Rectal smooth muscle tissue (tissue), 1 donor: ENCODE measurements at regions not wholly inside any gene's neighbourhood (a gene's known extent, or its start where the extent isn't known, plus 50 kb on each side); places are given as distances from the start of the nearest gene placed in this dataset.

Source experiments
- H3K27ac ChIP-seq: one replicate; pipeline ENCODE4 v1.7.0; 2013; ENCODE audit warnings: low read depth, low read length, inconsistent platforms
- H3K27me3 ChIP-seq: one replicate; pipeline ENCODE4 v1.7.0; 2013; ENCODE audit warnings: low read length; ENCODE audit not compliant: control insufficient read depth, insufficient read depth
- H3K36me3 ChIP-seq: one replicate; pipeline ENCODE4 v1.7.0; 2013; ENCODE audit warnings: low read length; ENCODE audit not compliant: control insufficient read depth, insufficient read depth
- H3K4me1 ChIP-seq: one replicate; pipeline ENCODE4 v1.7.0; 2013; ENCODE audit warnings: low read length; ENCODE audit not compliant: control insufficient read depth, insufficient read depth
- H3K4me3 ChIP-seq: one replicate; pipeline ENCODE4 v1.7.0; 2013; ENCODE audit warnings: low read length
- H3K9ac ChIP-seq: one replicate; pipeline ENCODE4 v1.7.0; 2013; ENCODE audit warnings: low read length

DNA sequence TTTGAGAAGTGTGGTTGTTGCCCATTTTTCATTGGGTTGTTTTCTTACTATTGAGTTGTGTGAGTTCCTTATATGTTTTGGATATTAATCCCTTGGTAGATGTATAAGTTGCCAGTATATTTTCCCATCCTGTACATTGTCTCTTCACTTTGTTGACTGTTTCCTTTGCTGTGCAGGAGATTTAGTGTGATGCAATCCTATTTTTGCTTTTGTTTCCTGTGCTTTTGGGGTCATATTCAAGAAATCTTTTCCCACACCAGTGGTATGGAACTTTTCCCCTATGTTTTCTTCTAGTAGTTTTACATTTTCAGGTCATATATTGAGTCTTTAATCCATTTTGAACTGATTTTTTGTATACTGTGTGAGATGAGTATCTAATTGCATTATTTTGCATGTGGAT lies 92.8 kb downstream of the PTHLH start:
- Histone ChIP-seq H3K9ac (no peak overlapping the region), H3K27ac (no peak overlapping the region), H3K27me3 (no peaks in the 10 kb centered on the region), H3K36me3 (no peaks in the 10 kb centered on the region), H3K4me3 (no peak overlapping the region), H3K4me1 (no peaks in the 10 kb centered on the region)

DNA sequence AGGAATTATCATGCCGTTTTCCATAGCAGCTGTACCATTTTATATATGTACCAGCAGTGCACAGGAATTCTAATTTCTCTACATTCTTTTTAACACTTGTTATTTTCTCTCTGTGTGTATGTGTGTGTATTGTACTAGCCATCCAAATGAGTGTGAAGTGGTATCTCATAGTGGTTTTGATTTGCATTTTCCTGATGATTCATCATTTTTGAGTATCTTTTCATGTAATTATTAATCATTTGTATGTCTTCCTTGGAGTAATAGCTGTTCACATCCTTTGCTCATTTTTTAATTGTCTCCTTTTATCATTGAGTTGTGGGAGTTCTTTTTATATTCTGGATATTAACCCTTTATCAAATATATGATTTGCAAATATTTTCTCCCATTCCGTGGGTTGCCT lies 95.6 kb upstream of the MANSC4 start:
- no peaks in the 10 kb centered on the region for H3K36me3 ChIP-seq
- no peaks in the 10 kb centered on the region for H3K27me3 ChIP-seq
- no peaks in the 10 kb centered on the region for H3K4me1 ChIP-seq
- H3K27ac ChIP-seq, result no peak overlapping the region
- H3K9ac ChIP-seq, result no peak overlapping the region
- no peak overlapping the region for H3K4me3 ChIP-seq

DNA sequence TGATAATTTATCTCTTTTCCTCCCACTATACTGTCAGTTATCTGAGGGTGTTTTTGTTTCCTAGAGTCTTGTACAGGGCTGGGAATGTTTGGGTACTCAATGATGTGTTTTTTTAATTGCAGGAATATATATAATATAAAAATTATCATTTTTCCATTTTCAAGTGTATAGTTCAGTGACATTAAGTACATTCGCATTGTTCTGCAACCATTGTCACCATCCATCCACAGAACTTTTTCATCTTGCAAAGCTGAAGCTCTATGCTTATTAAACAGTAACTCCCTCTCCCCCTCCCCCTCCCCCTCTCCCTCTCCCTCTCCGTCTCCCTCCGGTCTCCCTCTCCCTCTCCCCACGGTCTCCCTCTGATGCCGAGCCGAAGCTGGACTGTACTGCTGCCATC lies 93.0 kb upstream of the MANSC4 start:
- no peak overlapping the region for H3K4me3 ChIP-seq
- no peaks in the 10 kb centered on the region for H3K4me1 ChIP-seq
- H3K27ac ChIP-seq, result no peak overlapping the region
- H3K9ac ChIP-seq, result no peak overlapping the region
- no peaks in the 10 kb centered on the region for H3K36me3 ChIP-seq
- H3K27me3 ChIP-seq, result no peaks in the 10 kb centered on the region

DNA sequence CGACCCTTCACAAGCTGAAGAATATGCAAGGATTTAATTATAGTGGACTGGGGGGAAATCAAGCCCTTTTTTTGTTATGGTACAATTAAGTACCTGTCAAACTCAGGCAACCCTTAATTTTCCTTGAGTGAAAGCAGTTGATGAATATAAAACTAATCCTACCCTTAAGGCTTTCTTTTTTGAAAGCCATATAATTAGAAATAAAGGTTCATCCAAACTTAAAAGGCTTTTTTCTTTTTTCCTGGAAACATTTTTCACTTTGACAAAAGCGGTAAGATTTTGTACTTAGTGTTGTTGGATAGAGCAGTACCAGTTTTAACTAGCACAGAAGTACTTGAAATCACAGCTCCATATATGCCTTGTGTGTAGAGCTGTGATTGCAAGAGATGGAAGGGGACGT lies 91.9 kb upstream of the MANSC4 start:
- Histone ChIP-seq H3K27ac (no peak overlapping the region), H3K27me3 (no peaks in the 10 kb centered on the region), H3K4me3 (no peak overlapping the region), H3K9ac (no peak overlapping the region), H3K4me1 (no peaks in the 10 kb centered on the region), H3K36me3 (no peaks in the 10 kb centered on the region)

DNA sequence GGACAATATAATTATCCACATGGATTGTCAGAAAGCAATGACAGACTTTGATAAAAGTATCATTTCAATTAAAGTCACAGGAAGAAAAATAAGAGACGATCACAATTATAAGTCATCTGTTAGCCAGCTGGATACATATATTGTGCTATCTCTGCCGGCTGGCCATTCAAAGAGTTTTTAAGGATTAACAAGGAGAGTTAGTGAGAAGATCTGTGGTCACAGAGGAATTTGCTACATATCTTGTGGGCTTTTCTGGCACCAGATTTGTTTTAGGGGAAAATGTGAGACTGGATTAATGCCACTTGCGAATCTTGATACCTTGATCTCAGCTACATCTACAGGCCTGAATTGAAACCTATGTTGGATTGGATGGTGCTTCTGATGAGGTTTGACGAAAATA lies 90.9 kb upstream of the MANSC4 start:
- Histone ChIP-seq H3K27ac (no peak overlapping the region), H3K36me3 (no peaks in the 10 kb centered on the region), H3K4me3 (no peak overlapping the region), H3K27me3 (no peaks in the 10 kb centered on the region), H3K4me1 (no peaks in the 10 kb centered on the region), H3K9ac (no peak overlapping the region)

DNA sequence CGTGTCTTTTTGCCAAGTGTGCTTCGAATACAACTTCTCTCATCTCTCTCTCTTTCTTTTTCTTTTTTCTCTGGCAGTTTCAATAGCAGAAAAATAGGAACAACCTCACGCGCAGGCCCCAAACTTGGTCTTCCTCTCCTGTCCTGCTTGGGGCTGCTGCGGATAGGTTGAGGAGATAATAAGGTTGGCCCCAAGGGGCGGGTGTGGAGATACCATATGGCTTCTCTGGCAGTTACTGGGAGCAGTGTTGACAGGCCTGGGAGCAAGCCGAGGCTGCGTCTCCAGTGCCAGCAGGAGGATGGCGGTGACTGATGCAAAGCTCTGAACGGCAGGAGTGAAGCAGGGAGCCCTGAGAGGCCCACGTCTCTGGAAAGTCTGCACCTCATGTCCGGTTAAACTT lies 89.5 kb upstream of the MANSC4 start:
- no peaks in the 10 kb centered on the region for H3K36me3 ChIP-seq
- no peak overlapping the region for H3K4me3 ChIP-seq
- H3K9ac ChIP-seq, result no peak overlapping the region
- no peak overlapping the region for H3K27ac ChIP-seq
- no peaks in the 10 kb centered on the region for H3K27me3 ChIP-seq
- no peaks in the 10 kb centered on the region for H3K4me1 ChIP-seq

DNA sequence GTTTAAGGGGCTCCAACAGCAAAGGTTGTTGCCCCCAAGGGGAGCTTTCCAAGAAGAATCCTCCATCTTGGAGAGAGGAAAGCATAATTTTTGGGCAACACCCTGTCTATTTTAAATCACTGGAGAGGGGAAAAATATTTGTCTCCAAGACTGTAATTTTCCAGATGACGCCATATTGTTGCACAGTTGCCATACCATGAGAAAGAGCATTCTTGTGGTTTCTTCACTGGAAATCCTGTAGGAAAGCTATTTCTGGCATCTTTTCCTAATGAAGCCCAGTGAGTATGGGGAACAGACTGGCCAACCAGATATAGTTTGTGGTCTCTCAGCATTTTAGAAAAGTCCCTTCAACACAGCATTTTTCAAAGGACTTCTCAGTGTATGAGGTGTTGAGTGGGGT lies 88.1 kb upstream of the MANSC4 start:
- no peaks in the 10 kb centered on the region for H3K27me3 ChIP-seq

DNA sequence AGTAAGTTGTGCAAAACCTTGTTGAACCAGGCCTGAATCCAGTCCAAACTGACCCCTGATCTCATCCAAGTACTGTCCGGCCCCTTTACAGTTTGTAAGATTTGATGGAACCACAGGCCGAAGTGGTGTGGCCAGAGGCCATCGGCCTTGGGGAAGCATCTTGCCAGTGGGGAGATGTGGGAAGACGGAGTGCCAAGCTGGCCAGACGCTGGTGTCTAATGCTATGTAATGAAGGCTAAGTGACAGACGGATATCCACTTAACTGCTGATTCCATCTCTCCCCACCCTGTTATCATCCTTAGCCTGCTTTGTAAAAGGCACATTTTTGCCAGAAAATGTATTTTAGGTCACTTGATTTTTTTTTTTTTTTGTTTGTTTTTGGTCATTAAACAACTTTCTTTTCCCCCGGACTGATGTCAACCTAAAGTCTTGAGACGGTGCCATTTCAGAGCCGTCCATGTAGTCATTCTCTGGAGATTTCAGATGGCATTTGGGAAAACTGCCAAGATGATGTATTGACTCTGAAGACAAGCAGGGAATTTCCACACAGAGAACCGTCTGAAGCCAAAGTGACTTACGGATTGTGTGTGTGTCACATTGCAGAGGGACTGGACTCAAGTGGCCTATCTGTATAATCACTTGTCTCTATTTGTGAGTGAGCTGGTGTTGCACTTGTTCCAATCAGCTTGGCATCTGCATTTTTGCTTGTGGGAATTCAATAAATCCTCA lies 86.5 kb upstream of the MANSC4 start:
- H3K9ac ChIP-seq, result no peak overlapping the region

More for the DNA sequence above, 88.1 kb upstream of the MANSC4 start:
- H3K4me1 ChIP-seq, result no peaks in the 10 kb centered on the region
- no peak overlapping the region for H3K4me3 ChIP-seq
- no peaks in the 10 kb centered on the region for H3K36me3 ChIP-seq
- H3K27ac ChIP-seq, result no peak overlapping the region
- H3K9ac ChIP-seq, result no peak overlapping the region

DNA sequence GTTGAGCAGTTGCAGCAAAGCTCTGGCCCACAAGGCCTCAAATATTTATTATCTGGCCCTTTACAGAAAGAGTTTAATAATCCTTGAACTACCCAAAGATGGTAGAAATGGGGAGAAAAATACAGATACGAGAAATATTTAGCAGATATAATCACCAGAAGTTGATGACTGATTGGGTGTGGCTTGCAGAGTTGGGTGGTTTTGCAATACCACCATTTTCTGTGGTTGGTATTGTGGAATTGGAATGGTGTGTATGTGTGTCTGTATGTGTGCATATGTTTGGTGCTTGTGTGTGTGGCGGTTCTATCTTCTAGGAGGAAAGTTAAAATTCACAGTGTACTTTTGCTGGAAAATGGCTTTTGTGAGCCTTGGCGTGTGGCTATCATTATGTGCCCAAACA lies 85.4 kb upstream of the MANSC4 start:
- Histone ChIP-seq H3K9ac (no peak overlapping the region), H3K4me3 (no peak overlapping the region), H3K27ac (no peak overlapping the region), H3K27me3 (no peaks in the 10 kb centered on the region), H3K4me1 (no peaks in the 10 kb centered on the region), H3K36me3 (no peaks in the 10 kb centered on the region)

More for the DNA sequence above, 86.5 kb upstream of the MANSC4 start:
- Histone ChIP-seq H3K36me3 (no peaks in the 10 kb centered on the region), H3K4me1 (no peaks in the 10 kb centered on the region), H3K4me3 (no peak overlapping the region), H3K27me3 (no peaks in the 10 kb centered on the region), H3K27ac (no peak overlapping the region)

DNA sequence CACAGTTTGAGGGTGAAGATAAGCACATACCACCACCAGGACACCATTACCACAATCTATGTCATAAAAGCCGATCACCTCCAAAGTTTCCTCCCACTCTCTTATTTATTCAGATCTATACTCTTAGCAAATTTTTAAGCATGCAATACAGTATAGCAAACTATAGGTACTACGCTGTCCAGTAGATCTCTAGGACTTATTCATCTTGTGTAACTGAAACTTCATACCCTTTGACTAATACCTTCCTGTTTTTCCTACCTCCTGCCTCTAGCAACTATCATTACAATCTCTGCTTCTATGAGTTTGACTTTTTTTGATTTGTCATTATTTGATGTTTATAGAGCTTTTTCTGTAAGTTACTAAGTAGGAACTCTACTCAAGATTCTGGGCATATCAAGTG lies 84.5 kb upstream of the MANSC4 start:
- Histone ChIP-seq H3K27ac (no peak overlapping the region), H3K4me3 (no peak overlapping the region), H3K4me1 (no peaks in the 10 kb centered on the region), H3K36me3 (no peaks in the 10 kb centered on the region), H3K9ac (no peak overlapping the region), H3K27me3 (no peaks in the 10 kb centered on the region)

DNA sequence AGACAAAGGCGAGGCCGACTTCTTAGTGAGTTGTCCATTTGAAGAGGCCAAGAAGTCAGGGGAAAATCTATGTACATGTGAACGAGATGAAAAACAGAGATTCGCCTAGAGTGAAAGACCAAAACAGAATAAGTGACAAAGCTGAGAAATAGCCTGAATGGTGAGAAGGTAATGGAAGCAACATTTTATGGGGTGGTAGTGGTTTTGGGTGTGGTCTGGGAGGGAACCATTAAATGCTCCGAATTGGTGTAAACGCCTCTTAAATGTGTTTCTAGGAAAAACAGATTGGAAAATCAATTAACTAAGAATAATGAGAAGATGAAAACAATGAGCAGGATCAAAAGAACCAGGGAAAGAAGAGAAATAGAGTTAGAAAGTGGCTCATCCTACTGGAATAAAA lies 83.8 kb upstream of the MANSC4 start:
- H3K9ac ChIP-seq, result no peak overlapping the region
- H3K36me3 ChIP-seq, result no peaks in the 10 kb centered on the region
- H3K27me3 ChIP-seq, result no peaks in the 10 kb centered on the region
- H3K4me3 ChIP-seq, result no peak overlapping the region
- no peaks in the 10 kb centered on the region for H3K4me1 ChIP-seq
- H3K27ac ChIP-seq, result no peak overlapping the region

DNA sequence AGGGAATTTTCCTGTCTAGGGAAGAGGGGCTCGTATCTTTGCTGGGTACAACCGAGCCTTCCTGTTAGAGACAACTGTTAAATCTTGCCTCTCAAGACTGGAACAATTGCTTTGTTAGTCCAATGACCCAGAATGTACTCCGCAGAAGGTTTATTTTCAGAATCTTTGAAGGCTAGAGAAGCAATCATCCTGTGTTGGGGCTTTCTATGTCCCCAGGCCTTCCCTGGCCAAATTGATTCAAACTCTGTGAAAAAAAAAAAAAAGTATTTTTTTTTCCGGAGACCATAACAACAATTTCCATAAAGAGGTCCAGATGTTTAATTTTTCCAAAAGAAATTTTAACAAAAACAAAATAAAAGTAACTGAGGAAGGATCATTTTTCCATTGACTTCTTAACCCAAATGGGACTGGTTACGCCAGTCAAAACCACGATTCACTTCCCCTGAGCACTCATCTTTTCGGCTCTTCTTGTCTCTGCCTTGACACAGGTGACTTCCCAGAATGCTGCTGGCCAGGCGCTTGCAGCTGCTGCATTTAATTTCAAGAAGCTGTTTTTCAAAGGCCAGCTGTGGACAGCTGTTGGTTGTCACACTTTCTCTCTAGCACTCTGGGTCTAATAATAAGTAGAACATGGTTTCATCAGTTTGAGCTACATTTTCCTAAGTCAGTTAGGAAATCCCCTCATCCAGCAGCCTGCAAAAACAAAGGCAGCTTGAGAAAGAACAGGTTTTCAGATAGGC lies 81.6 kb upstream of the MANSC4 start:
- H3K9ac ChIP-seq, result no peak overlapping the region
- H3K4me3 ChIP-seq, result no peak overlapping the region
- peak overlapping the region; percentile 15 for H3K27ac ChIP-seq
- no peaks in the 10 kb centered on the region for H3K27me3 ChIP-seq
- no peaks in the 10 kb centered on the region for H3K4me1 ChIP-seq
- H3K36me3 ChIP-seq, result no peaks in the 10 kb centered on the region

DNA sequence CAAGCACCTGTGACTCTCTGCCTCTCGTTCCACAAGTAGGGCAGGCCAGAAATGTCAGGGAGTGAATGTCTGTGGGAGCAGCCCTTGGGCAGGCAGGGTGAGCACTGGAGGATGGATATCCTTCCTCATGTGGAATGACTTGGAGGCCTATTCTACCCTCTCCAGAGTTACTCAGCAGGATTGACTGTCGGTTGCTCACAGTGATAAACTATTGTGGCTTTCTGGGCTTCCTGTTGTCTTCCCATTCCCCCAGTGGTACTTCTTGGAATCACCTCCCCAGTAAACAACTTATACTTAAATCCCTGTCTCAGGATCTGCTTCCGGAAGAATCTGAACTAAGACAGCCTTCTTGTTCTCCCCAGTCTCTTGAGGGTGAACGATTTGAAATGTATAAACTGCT lies 79.6 kb upstream of the MANSC4 start:
- Histone ChIP-seq H3K27ac (no peak overlapping the region), H3K4me3 (no peak overlapping the region), H3K36me3 (no peaks in the 10 kb centered on the region), H3K27me3 (no peaks in the 10 kb centered on the region), H3K4me1 (no peaks in the 10 kb centered on the region), H3K9ac (no peak overlapping the region)
